Testis (tissue), 2 donors: ENCODE measurements at regions not wholly inside any gene's neighbourhood (a gene's known extent, or its start where the extent isn't known, plus 50 kb on each side); places are given as distances from the start of the nearest gene placed in this dataset.

ENCODE experiments used
- DNase-seq: peaks from one replicate; pipeline ENCODE4 v3.0.0-alpha.2; 2019
- H3K27ac ChIP-seq, 2 donors: fragments of 200-600 bp; sonication (generic); one replicate each; pipeline ENCODE4 v1.5.1; 2019
- H3K27me3 ChIP-seq: fragments of 200-600 bp; sonication (generic); one replicate; pipeline ENCODE4 v1.5.1; 2019
- H3K36me3 ChIP-seq: fragments of 200-600 bp; sonication (generic); one replicate; pipeline ENCODE4 v1.5.1; 2017; ENCODE audit warnings: low read depth; ENCODE audit errors: missing control alignments
- H3K4me1 ChIP-seq: fragments of 200-600 bp; sonication (generic); one replicate; pipeline ENCODE4 v1.5.1; 2019
- H3K4me3 ChIP-seq, 2 donors: fragments of 200-600 bp; sonication (generic); one replicate each; pipeline ENCODE4 v1.5.1; 2017 to 2019
- H3K9me3 ChIP-seq: fragments of 200-600 bp; sonication (generic); one replicate; pipeline ENCODE4 v1.5.1; 2017
- CTCF ChIP-seq, 3 experiments: fragments of 450-650 bp in 2 of 3; fragments of 200-600 bp in 1 of 3; sonication (generic) in 1 of 3; IDR thresholded peaks; one replicate each; pipeline ENCODE4 v1.5.1; 2016 to 2019; ENCODE audit warnings: antibody characterized with exemption in 3 of 3, mild to moderate bottlenecking in 2 of 3, moderate library complexity in 1 of 3
- POLR2A ChIP-seq: fragments of 450-650 bp; IDR thresholded peaks from one replicate; pipeline ENCODE4 v1.6.1; 2017; ENCODE audit warnings: antibody characterized with exemption, mild to moderate bottlenecking, moderate library complexity
- WGBS, 2 donors: methylation state at CpG; one replicate each; pipeline ENCODE4 v1.1.5; 2018; 5-methylcytosine and 5-hydroxymethylcytosine counted together
- intact Hi-C: fragments of 100-400 bp; cut with DNase I; formaldehyde crosslinking; loops from one replicate; pipeline ENCODE4 v1.15.1; 2023; ENCODE audit warnings: low total_unique reads

GRCh38 chr2:143916781-143917180 lies 603.1 kb downstream of the ZEB2 start:
- Histone ChIP-seq H3K4me1 (no peaks in the 10 kb centered on the region), H3K9me3 (no peaks in the 10 kb centered on the region), H3K27ac (no peak overlapping the region), H3K27me3 (no peaks in the 10 kb centered on the region), H3K4me3 (no peak overlapping the region), H3K36me3 (no peaks in the 10 kb centered on the region)
- no peak for DNase-seq
- no peak for TF ChIP-seq POLR2A
- no peak for TF ChIP-seq CTCF (IDR thresholded peaks at IDR 0.05)
- intact Hi-C loops, result no loop called here

GRCh38 chr2:143909577-143910353 lies 610.2 kb downstream of the ZEB2 start:
- WGBS, 2 donors, result 49 to 56% methylated on average over 13 of the region's 13 CpGs
- intact Hi-C loops, result no loop called here
- Histone ChIP-seq H3K9me3 (no peaks in the 10 kb centered on the region), H3K4me3 (no peak overlapping the region), H3K27ac (no peak overlapping the region), H3K36me3 (no peaks in the 10 kb centered on the region), H3K27me3 (no peaks in the 10 kb centered on the region), H3K4me1 (no peaks in the 10 kb centered on the region)
- no peak for TF ChIP-seq CTCF (IDR thresholded peaks at IDR 0.05)
- no peak for DNase-seq

- Histone ChIP-seq H3K4me1 (no peaks in the 10 kb centered on the region), H3K4me3 (peak overlapping the region; percentile 10 to 27), H3K36me3 (no peaks in the 10 kb centered on the region), H3K27ac (no peak overlapping the region), H3K27me3 (no peaks in the 10 kb centered on the region), H3K9me3 (no peaks in the 10 kb centered on the region)
- intact Hi-C loops, result no loop called here
- DNase-seq, result no peak
- TF ChIP-seq CTCF (IDR thresholded peaks at IDR 0.05) (no peak), POLR2A (no peak)
- 47 to 78% methylated on average over 7 of the region's 7 CpGs for WGBS, 2 donors
Measured at GRCh38 chr2:143908843-143909242, 611.1 kb downstream of the ZEB2 start.

- H3K4me1 ChIP-seq, result no peaks in the 10 kb centered on the region
- H3K27me3 ChIP-seq, result no peaks in the 10 kb centered on the region
- intact Hi-C loops, result no loop called here
- no peaks in the 10 kb centered on the region for H3K9me3 ChIP-seq
- no peak overlapping the region for H3K27ac ChIP-seq
- no peak overlapping the region for H3K4me3 ChIP-seq
- TF ChIP-seq CTCF (IDR thresholded peaks at IDR 0.05), result no peak
- no peak for TF ChIP-seq POLR2A
- DNase-seq, result no peak
- no peaks in the 10 kb centered on the region for H3K36me3 ChIP-seq
- 90 to 93% methylated on average over 7 of the region's 7 CpGs for WGBS, 2 donors
Measured at GRCh38 chr2:143907801-143908200, 612.1 kb downstream of the ZEB2 start.

GRCh38 chr2:143906850-143907249 lies 613.1 kb downstream of the ZEB2 start:
- no peak for DNase-seq
- Histone ChIP-seq H3K4me3 (no peak overlapping the region), H3K27me3 (no peaks in the 10 kb centered on the region), H3K36me3 (no peaks in the 10 kb centered on the region), H3K9me3 (no peaks in the 10 kb centered on the region), H3K27ac (no peak overlapping the region), H3K4me1 (no peaks in the 10 kb centered on the region)
- TF ChIP-seq CTCF (IDR thresholded peaks at IDR 0.05) (no peak), POLR2A (no peak)
- intact Hi-C loops, result no loop called here
- 86 to 94% methylated on average over 4 of the region's 4 CpGs for WGBS, 2 donors
